Gastrocnemius medialis (tissue), 4 donors: ENCODE measurements at regions not wholly inside any gene's neighbourhood (a gene's known extent, or its start where the extent isn't known, plus 50 kb on each side); places are given as distances from the start of the nearest gene placed in this dataset.

ENCODE experiments used
- ATAC-seq, 2 donors: fragments of 150-250 bp; one replicate each; pipeline ENCODE4 v1.9.1; 2016
- DNase-seq, 2 donors: peaks; one replicate each; pipeline ENCODE4 v3.0.0-alpha.2; 2019
- H3K27ac ChIP-seq, 4 donors: fragments of 200-600 bp; sonication (generic); 1 replicate in 1 of 4; 2 replicates in 3 of 4; pipeline ENCODE4 v1.5.1; 2016 to 2018; ENCODE audit warnings: mild to moderate bottlenecking in 2 of 4, moderate library complexity in 1 of 4
- H3K27me3 ChIP-seq, 3 donors: fragments of 200-600 bp; sonication (generic) in 2 of 3; 1 replicate in 1 of 3; 2 replicates in 2 of 3; pipeline versions ENCODE4 v1.5.1 to v1.6.0; 2016 to 2019; ENCODE audit warnings: mild to moderate bottlenecking in 1 of 3, moderate library complexity in 1 of 3
- H3K36me3 ChIP-seq, 2 donors: fragments of 200-600 bp; sonication (generic) in 1 of 2; one replicate each; pipeline ENCODE4 v1.5.1; 2017 to 2018
- H3K4me1 ChIP-seq, 2 donors: fragments of 200-600 bp; sonication (generic) in 1 of 2; one replicate each; pipeline ENCODE4 v1.5.1; 2016 to 2017; ENCODE audit warnings: mild to moderate bottlenecking in 2 of 2
- H3K4me3 ChIP-seq, 4 donors: fragments of 200-600 bp; sonication (generic) in 3 of 4; 1 replicate in 1 of 4; 2 replicates in 3 of 4; pipeline ENCODE4 v1.5.1; 2016 to 2019; ENCODE audit warnings: mild to moderate bottlenecking in 2 of 4
- H3K9me3 ChIP-seq, 3 donors: fragments of 200-600 bp; sonication (generic) in 2 of 3; 1 replicate in 1 of 3; 2 replicates in 2 of 3; pipeline ENCODE4 v1.5.1; 2016 to 2019
- POLR2A ChIP-seq, 2 donors: fragments of 450-650 bp; IDR thresholded peaks; one replicate each; pipeline ENCODE4 v1.6.1; 2017; ENCODE audit warnings: antibody characterized with exemption in 2 of 2, mild to moderate bottlenecking in 2 of 2, moderate library complexity in 2 of 2
- in situ Hi-C, 4 donors: fragments of 200-750 bp; cut with MboI; loops; one replicate each; pipeline versions ENCODE4 v1.15.0 to v1.8.0; 2017; ENCODE audit warnings: low sequenced_read_pairs in 4 of 4
- intact Hi-C: fragments of 100-400 bp; cut with DNase I; formaldehyde crosslinking; loops from one replicate; pipeline ENCODE4 v1.15.1; 2023; ENCODE audit warnings: low total_unique reads
- TF ChIP-seq, protein P1 (sequence below), 5 experiments: fragments of 450-650 bp in 3 of 5; fragments of 200-600 bp in 2 of 5; sonication (generic) in 2 of 5; IDR thresholded peaks in 4 of 5; conservative IDR thresholded peaks in 1 of 5; 1 replicate in 4 of 5; 2 replicates in 1 of 5; pipeline ENCODE4 v1.5.1; 2016 to 2019; ENCODE audit warnings: antibody characterized with exemption in 5 of 5, mild to moderate bottlenecking in 3 of 5, moderate library complexity in 3 of 5

DNA sequence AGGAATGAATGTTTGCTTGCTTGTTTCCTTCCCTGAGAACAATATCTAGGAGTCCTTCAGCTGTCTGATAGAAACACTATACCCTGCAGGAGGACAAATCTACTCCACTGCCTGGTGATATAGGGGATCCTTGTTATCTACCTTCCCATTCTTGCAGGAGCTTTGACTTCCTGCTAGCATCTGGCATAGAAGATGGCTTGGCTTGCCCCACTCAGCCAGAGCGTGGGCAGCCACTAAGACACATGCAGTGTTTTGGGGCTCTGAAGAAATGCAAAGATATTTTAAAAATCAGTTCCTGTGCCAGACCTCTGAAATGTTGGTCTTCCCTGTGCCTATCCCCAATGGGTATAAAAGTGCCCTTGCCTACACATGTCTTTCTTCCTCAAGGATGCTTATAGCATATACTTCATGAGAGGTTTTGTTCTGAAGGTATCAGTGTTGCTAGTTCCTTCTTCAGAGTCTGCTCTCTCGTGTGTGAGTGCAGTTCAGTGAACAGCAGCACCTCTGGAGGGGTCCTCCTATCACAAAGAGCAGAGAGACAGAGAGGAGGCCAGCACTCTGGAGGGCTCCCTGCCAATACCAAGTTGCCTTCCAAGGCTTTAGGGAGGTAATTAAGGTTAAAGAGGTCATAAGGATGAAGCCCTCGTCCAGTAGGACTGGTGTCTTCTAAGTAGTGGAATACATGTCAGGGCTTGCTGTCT lies 149.1 kb upstream of the CALCR start:
- ATAC-seq (no peak), DNase-seq (no peak)
- no peaks in the 10 kb centered on the region for H3K9me3 ChIP-seq
- TF ChIP-seq POLR2A (IDR thresholded peaks at IDR 0.05), result no peak
- TF ChIP-seq, protein P1, sequence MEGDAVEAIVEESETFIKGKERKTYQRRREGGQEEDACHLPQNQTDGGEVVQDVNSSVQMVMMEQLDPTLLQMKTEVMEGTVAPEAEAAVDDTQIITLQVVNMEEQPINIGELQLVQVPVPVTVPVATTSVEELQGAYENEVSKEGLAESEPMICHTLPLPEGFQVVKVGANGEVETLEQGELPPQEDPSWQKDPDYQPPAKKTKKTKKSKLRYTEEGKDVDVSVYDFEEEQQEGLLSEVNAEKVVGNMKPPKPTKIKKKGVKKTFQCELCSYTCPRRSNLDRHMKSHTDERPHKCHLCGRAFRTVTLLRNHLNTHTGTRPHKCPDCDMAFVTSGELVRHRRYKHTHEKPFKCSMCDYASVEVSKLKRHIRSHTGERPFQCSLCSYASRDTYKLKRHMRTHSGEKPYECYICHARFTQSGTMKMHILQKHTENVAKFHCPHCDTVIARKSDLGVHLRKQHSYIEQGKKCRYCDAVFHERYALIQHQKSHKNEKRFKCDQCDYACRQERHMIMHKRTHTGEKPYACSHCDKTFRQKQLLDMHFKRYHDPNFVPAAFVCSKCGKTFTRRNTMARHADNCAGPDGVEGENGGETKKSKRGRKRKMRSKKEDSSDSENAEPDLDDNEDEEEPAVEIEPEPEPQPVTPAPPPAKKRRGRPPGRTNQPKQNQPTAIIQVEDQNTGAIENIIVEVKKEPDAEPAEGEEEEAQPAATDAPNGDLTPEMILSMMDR (IDR thresholded peaks at IDR 0.05 in 4 of 5, conservative IDR thresholded peaks at IDR 0.05 in 1 of 5), result no peak
- H3K27me3 ChIP-seq, result no peaks in the 10 kb centered on the region
- no peak overlapping the region for H3K27ac ChIP-seq
- intact Hi-C loops, result no loop called here
- in situ Hi-C loops, result no loop called here
- H3K4me1 ChIP-seq, result no peaks in the 10 kb centered on the region
- H3K4me3 ChIP-seq, result no peak overlapping the region
- H3K36me3 ChIP-seq, result no peaks in the 10 kb centered on the region

GRCh38 chr7:93720106-93720505 lies 145.6 kb upstream of the CALCR start:
- in situ Hi-C loops (no loop called here), intact Hi-C loops (no loop called here)
- no peak overlapping the region for H3K27ac ChIP-seq
- no peaks in the 10 kb centered on the region for H3K4me1 ChIP-seq
- TF ChIP-seq, protein P1 (IDR thresholded peaks at IDR 0.05 in 4 of 5, conservative IDR thresholded peaks at IDR 0.05 in 1 of 5), result no peak
- no peak for TF ChIP-seq POLR2A (IDR thresholded peaks at IDR 0.05)
- no peak for DNase-seq
- no peak for ATAC-seq
- H3K36me3 ChIP-seq, result no peaks in the 10 kb centered on the region
- H3K27me3 ChIP-seq, result no peaks in the 10 kb centered on the region
- H3K9me3 ChIP-seq, result no peaks in the 10 kb centered on the region
- H3K4me3 ChIP-seq, result no peak overlapping the region

DNA sequence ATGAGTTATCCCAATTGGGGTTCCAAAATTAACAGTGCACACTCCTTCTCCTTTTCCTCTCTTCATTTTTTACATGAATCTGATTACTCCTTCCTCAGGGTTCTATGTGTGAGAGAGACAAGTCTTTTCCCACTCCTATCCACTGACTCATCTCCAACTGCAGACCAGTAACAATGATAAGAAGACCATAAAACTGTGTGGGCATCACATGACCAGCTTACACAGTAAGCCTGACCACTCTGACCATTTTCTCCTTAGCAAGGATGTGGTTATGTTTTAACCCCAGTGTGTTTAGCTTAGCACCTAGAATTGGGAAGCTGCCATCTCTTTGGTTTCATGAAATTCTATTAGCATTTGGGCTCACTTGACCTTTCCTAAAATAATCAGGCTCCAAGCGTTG lies 145.0 kb upstream of the CALCR start:
- intact Hi-C loops, result no loop called here
- no peaks in the 10 kb centered on the region for H3K27me3 ChIP-seq
- no peaks in the 10 kb centered on the region for H3K4me1 ChIP-seq
- no peak overlapping the region for H3K27ac ChIP-seq
- no peak overlapping the region for H3K4me3 ChIP-seq
- H3K36me3 ChIP-seq, result no peaks in the 10 kb centered on the region
- no peaks in the 10 kb centered on the region for H3K9me3 ChIP-seq
- TF ChIP-seq, protein P1 (IDR thresholded peaks at IDR 0.05 in 4 of 5, conservative IDR thresholded peaks at IDR 0.05 in 1 of 5), result no peak
- no peak for TF ChIP-seq POLR2A (IDR thresholded peaks at IDR 0.05)
- DNase-seq, result no peak
- ATAC-seq, result no peak
- in situ Hi-C loops, result no loop called here

DNA sequence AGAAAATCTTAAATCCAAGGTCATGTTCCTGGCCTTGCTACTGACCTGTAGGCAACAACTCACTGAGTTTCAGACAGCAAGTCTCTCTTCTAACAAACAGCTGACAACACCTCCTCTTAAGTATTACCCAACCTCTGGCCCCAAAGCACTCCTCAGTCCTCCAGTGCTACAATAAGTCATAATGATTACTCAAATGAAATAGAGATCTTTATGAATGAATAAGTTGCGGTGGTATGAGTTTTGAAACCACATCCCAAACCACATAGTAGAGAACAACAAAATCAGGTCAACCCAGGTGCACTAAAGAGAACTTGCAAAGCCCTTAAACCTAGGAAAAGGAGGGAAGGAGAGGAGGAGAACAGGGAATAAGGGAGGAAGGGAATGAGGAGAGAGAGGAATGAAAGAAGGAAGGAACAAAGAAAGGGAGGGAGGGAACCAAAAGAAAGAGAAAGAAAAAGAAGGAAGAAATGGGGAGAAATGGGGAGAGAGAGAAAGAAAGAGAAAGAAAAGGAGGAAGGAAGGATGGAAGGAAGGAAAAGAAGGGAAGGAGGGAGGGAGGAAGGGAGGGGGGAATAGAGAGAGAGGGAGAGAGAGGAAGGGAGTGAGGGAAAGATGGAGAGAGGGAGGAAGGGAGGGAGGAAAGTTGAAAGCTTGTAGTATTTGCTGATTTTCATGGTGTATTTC lies 142.8 kb upstream of the CALCR start:
- intact Hi-C loops, result no loop called here
- Histone ChIP-seq H3K4me3 (no peak overlapping the region), H3K27ac (no peak overlapping the region), H3K9me3 (no peaks in the 10 kb centered on the region), H3K4me1 (no peaks in the 10 kb centered on the region), H3K36me3 (no peaks in the 10 kb centered on the region), H3K27me3 (no peaks in the 10 kb centered on the region)
- in situ Hi-C loops, result no loop called here
- ATAC-seq, result no peak
- DNase-seq, result no peak
- TF ChIP-seq POLR2A (IDR thresholded peaks at IDR 0.05), result no peak
- TF ChIP-seq, protein P1 (IDR thresholded peaks at IDR 0.05 in 4 of 5, conservative IDR thresholded peaks at IDR 0.05 in 1 of 5), result no peak
